Astrocyte of the spinal cord (primary cell): ENCODE measurements at regions not wholly inside any gene's neighbourhood (a gene's known extent, or its start where the extent isn't known, plus 50 kb on each side); places are given as distances from the start of the nearest gene placed in this dataset.

Experiments
- DNase-seq: peaks from one replicate; pipeline ENCODE4 v3.0.0; 2011; ENCODE audit warnings: low read depth, low spot score
- H3K4me3 ChIP-seq: 2 replicates; pipeline ENCODE4 v1.5.1; 2011; ENCODE audit warnings: low read depth, mild to moderate bottlenecking, low read length, moderate library complexity
- CTCF ChIP-seq: IDR thresholded peaks from 2 replicates; pipeline ENCODE4 v1.5.1; 2012; ENCODE audit warnings: low read depth, mild to moderate bottlenecking, low read length, inconsistent platforms
- in situ Hi-C: cut with HindIII; loops from 2 replicates; pipeline ENCODE4 v1.10.0; 2017; ENCODE audit warnings: low sequenced_read_pairs

GRCh38 chr1:240693036-240693435 lies 81.1 kb upstream of the GREM2 start:
- DNase-seq = no peak
- H3K4me3 ChIP-seq = no peak overlapping the region
- in situ Hi-C loops = no loop called here
- no peak for TF ChIP-seq CTCF

GRCh38 chr1:240691909-240692705 lies 80.2 kb upstream of the GREM2 start:
- in situ Hi-C loops = no loop called here
- TF ChIP-seq CTCF = peak; percentile 87
- H3K4me3 ChIP-seq = no peak overlapping the region
- peak; percentile 61 for DNase-seq

GRCh38 chr1:240691501-240691900 lies 79.5 kb upstream of the GREM2 start:
- H3K4me3 ChIP-seq = no peak overlapping the region
- in situ Hi-C loops = no loop called here
- no peak for TF ChIP-seq CTCF
- DNase-seq = no peak

GRCh38 chr1:240687820-240688219 lies 75.9 kb upstream of the GREM2 start:
- DNase-seq = no peak
- TF ChIP-seq CTCF = no peak
- in situ Hi-C loops = no loop called here
- H3K4me3 ChIP-seq = no peak overlapping the region

- no peak overlapping the region for H3K4me3 ChIP-seq
- in situ Hi-C loops = no loop called here
- DNase-seq = no peak
These were observed 71.6 kb upstream of the GREM2 start for GRCh38 chr1:240683576-240683975.

GRCh38 chr1:240682859-240683242 lies 70.9 kb upstream of the GREM2 start:
- no peak for TF ChIP-seq CTCF
- DNase-seq = no peak
- no peak overlapping the region for H3K4me3 ChIP-seq
- in situ Hi-C loops = no loop called here

More at GRCh38 chr1:240683576-240683975, 71.6 kb upstream of the GREM2 start:
- no peak for TF ChIP-seq CTCF
